Breast epithelium (tissue), 4 donors: ENCODE measurements at regions not wholly inside any gene's neighbourhood (a gene's known extent, or its start where the extent isn't known, plus 50 kb on each side); places are given as distances from the start of the nearest gene placed in this dataset.
"Not testable (repeated sequence)": the region's sequence is repeated elsewhere in the genome, so short reads cannot be mapped to it uniquely, and the experiment has no call there.

Source experiments
- DNase-seq, 2 donors: peaks; one replicate each; pipeline ENCODE4 v3.0.0-alpha.2; 2019; ENCODE audit warnings: low spot score in 2 of 2
- H3K27ac ChIP-seq, 2 donors: fragments of 200-600 bp; sonication (generic) in 1 of 2; one replicate each; pipeline ENCODE4 v1.5.1; 2016 to 2019; ENCODE audit warnings: mild to moderate bottlenecking in 1 of 2
- H3K27me3 ChIP-seq, 2 donors: fragments of 200-600 bp; sonication (generic) in 1 of 2; one replicate each; pipeline versions ENCODE4 v1.5.1 to v1.6.0; 2017 to 2019; ENCODE audit warnings: control low read depth in 1 of 2, mild to moderate bottlenecking in 1 of 2
- H3K36me3 ChIP-seq: fragments of 200-600 bp; one replicate; pipeline ENCODE4 v1.5.1; 2019
- H3K4me1 ChIP-seq, 2 donors: fragments of 200-600 bp; sonication (generic); one replicate each; pipeline ENCODE4 v1.5.1; 2016 to 2019; ENCODE audit warnings: control low read depth in 1 of 2
- H3K4me3 ChIP-seq, 3 donors: fragments of 200-600 bp; sonication (generic); 1 replicate in 2 of 3; 2 replicates in 1 of 3; pipeline ENCODE4 v1.5.1; 2016 to 2019; ENCODE audit warnings: mild to moderate bottlenecking in 3 of 3, moderate library complexity in 2 of 3
- H3K9me3 ChIP-seq, 2 donors: fragments of 200-600 bp; sonication (generic) in 1 of 2; one replicate each; pipeline ENCODE4 v1.5.1; 2016 to 2019; ENCODE audit warnings: control low read depth in 1 of 2
- CTCF ChIP-seq, 3 donors: fragments of 450-650 bp; IDR thresholded peaks; one replicate each; pipeline ENCODE4 v1.5.1; 2016 to 2017; ENCODE audit warnings: antibody characterized with exemption in 3 of 3, mild to moderate bottlenecking in 3 of 3, moderate library complexity in 3 of 3
- POLR2A ChIP-seq: fragments of 450-650 bp; IDR thresholded peaks from one replicate; pipeline ENCODE4 v1.6.1; 2016; ENCODE audit warnings: antibody characterized with exemption, mild to moderate bottlenecking, moderate library complexity
- POLR2AphosphoS5 ChIP-seq, 3 donors: sonication (generic); formaldehyde crosslinking; IDR thresholded peaks; one replicate each; pipeline ENCODE4 v1.6.1; 2017; ENCODE audit warnings: antibody characterized with exemption in 3 of 3
- intact Hi-C: fragments of 100-400 bp; cut with DNase I; formaldehyde crosslinking; loops from one replicate; pipeline ENCODE4 v1.15.1; 2023; ENCODE audit warnings: low total_unique reads

GRCh38 chrX:35374116-35374515 is 424.0 kb upstream of the MAGEB16 start:
- H3K36me3 ChIP-seq = no peaks in the 10 kb centered on the region
- peaks cover 0 to 13% of the 10 kb centered on the region in 2 donors for H3K27me3 ChIP-seq
- no peak for DNase-seq
- H3K27ac ChIP-seq = no peak overlapping the region
- no peaks in the 10 kb centered on the region for H3K9me3 ChIP-seq
- H3K4me3 ChIP-seq = no peak overlapping the region
- no peaks in the 10 kb centered on the region for H3K4me1 ChIP-seq
- TF ChIP-seq POLR2A = no peak
- no peak for TF ChIP-seq POLR2AphosphoS5 (IDR thresholded peaks at IDR 0.05)
- TF ChIP-seq CTCF (IDR thresholded peaks at IDR 0.05) = no peak
- intact Hi-C loops = loop anchor here (10.0 kb wide), 1 partner anchor 739 kb away; no protein-coding TSS in a partner anchor

GRCh38 chrX:35380808-35381700 is 417.1 kb upstream of the MAGEB16 start:
- peak in 2 of 3 donors; percentile 33 to 34 for TF ChIP-seq CTCF (IDR thresholded peaks at IDR 0.05)
- no peak for TF ChIP-seq POLR2AphosphoS5 (IDR thresholded peaks at IDR 0.05)
- H3K27ac ChIP-seq = no peak overlapping the region
- DNase-seq = no peak
- no peaks in the 10 kb centered on the region for H3K36me3 ChIP-seq
- H3K4me1 ChIP-seq = no peaks in the 10 kb centered on the region
- H3K9me3 ChIP-seq = no peaks in the 10 kb centered on the region
- intact Hi-C loops = no loop called here
- peaks cover 0 to 12% of the 10 kb centered on the region in 2 donors for H3K27me3 ChIP-seq
- no peak overlapping the region for H3K4me3 ChIP-seq

DNA sequence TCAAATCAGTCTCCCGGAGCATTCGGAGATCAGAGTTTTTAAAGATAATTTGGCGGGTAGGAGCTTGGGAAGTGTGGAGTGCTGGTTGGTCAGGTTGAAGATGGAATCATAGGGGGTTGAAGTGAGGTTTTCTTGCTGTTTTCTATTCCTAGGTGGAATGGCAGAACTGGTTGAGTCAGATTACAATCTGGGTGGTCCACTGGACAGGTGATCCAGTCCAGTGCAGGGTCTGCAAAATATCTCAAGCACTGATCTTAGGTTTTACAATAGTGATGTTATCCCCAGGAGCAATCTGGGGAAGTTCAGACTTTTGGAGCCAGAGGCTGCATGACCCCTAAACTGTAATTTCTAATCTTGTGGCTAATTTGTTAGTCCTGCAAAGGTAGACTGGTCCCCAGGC is 416.4 kb upstream of the MAGEB16 start:
- intact Hi-C loops, H3K4me3 ChIP-seq: not testable (repeated sequence)

GRCh38 chrX:35382966-35383365 is 415.2 kb upstream of the MAGEB16 start:
- H3K9me3 ChIP-seq = no peaks in the 10 kb centered on the region
- no peak for DNase-seq
- H3K4me3 ChIP-seq = no peak overlapping the region
- H3K36me3 ChIP-seq = no peaks in the 10 kb centered on the region
- H3K27me3 ChIP-seq = peaks cover 0 to 4% of the 10 kb centered on the region in 2 donors
- intact Hi-C loops = no loop called here
- no peak for TF ChIP-seq POLR2AphosphoS5 (IDR thresholded peaks at IDR 0.05)
- no peak for TF ChIP-seq CTCF (IDR thresholded peaks at IDR 0.05)
- no peak for TF ChIP-seq POLR2A
- no peak overlapping the region for H3K27ac ChIP-seq
- H3K4me1 ChIP-seq = no peaks in the 10 kb centered on the region

More for the DNA sequence above, 416.4 kb upstream of the MAGEB16 start:
- not testable (repeated sequence) for H3K27ac ChIP-seq, H3K4me1 ChIP-seq, H3K36me3 ChIP-seq, DNase-seq, H3K9me3 ChIP-seq
- H3K27me3 ChIP-seq = peaks cover 0 to 12% of the 10 kb centered on the region in 2 donors

GRCh38 chrX:35392232-35392631 is 405.9 kb upstream of the MAGEB16 start:
- H3K27me3 ChIP-seq = peaks cover 0 to 16% of the 10 kb centered on the region in 2 donors
- no peaks in the 10 kb centered on the region for H3K36me3 ChIP-seq
- no peak for DNase-seq
- H3K9me3 ChIP-seq = no peaks in the 10 kb centered on the region
- H3K4me1 ChIP-seq = no peaks in the 10 kb centered on the region
- H3K27ac ChIP-seq = no peak overlapping the region
- H3K4me3 ChIP-seq = no peak overlapping the region
- intact Hi-C loops = no loop called here
- TF ChIP-seq POLR2A (no peak), CTCF (IDR thresholded peaks at IDR 0.05) (no peak), POLR2AphosphoS5 (IDR thresholded peaks at IDR 0.05) (no peak)
